ENCODE measurements at regions not wholly inside any gene's neighbourhood (a gene's known extent, or its start where the extent isn't known, plus 50 kb on each side); places are given as distances from the start of the nearest gene placed in this dataset.

- H3K4me3 ChIP-seq, result no peak overlapping the region
- ATAC-seq, result no peak
- H3K4me1 ChIP-seq (ENCODE audit: low read depth), result no peaks in the 10 kb centered on the region
- DNase-seq, result no peak
- no peaks in the 10 kb centered on the region for H3K9me3 ChIP-seq
- no peaks in the 10 kb centered on the region for H3K36me3 ChIP-seq (ENCODE audit: low read depth)
- TF ChIP-seq CTCF (IDR thresholded peaks at IDR 0.05), result no peak
- intact Hi-C loops (cut with DNase I, micrococcal nuclease), result no loop called here
Measured at GRCh38 chr5:120150770-120151169, 313.3 kb upstream of the PRR16 start.

- no peaks in the 10 kb centered on the region for H3K36me3 ChIP-seq (ENCODE audit: low read depth)
- TF ChIP-seq CTCF (IDR thresholded peaks at IDR 0.05), result no peak
- ATAC-seq (no peak), DNase-seq (no peak)
- H3K4me3 ChIP-seq, result no peak overlapping the region
- no peaks in the 10 kb centered on the region for H3K4me1 ChIP-seq (ENCODE audit: low read depth)
- intact Hi-C loops (cut with DNase I, micrococcal nuclease), result no loop called here
- no peaks in the 10 kb centered on the region for H3K9me3 ChIP-seq
Measured at GRCh38 chr5:120151181-120151580, 312.9 kb upstream of the PRR16 start.

- H3K4me1 ChIP-seq (ENCODE audit: low read depth), result no peaks in the 10 kb centered on the region
- TF ChIP-seq CTCF (IDR thresholded peaks at IDR 0.05), result no peak
- no peaks in the 10 kb centered on the region for H3K9me3 ChIP-seq
- DNase-seq, result no peak
- H3K36me3 ChIP-seq (ENCODE audit: low read depth), result no peaks in the 10 kb centered on the region
- intact Hi-C loops (cut with DNase I, micrococcal nuclease), result no loop called here
- H3K4me3 ChIP-seq, result no peak overlapping the region
- ATAC-seq, result no peak
Measured at GRCh38 chr5:120151825-120152224, 312.3 kb upstream of the PRR16 start.

GRCh38 chr5:120152472-120152871 is 311.6 kb upstream of the PRR16 start:
- intact Hi-C loops (cut with DNase I, micrococcal nuclease), result no loop called here
- H3K36me3 ChIP-seq (ENCODE audit: low read depth), result no peaks in the 10 kb centered on the region
- no peak overlapping the region for H3K4me3 ChIP-seq
- ATAC-seq (no peak), DNase-seq (no peak)
- TF ChIP-seq CTCF (IDR thresholded peaks at IDR 0.05), result no peak
- no peaks in the 10 kb centered on the region for H3K4me1 ChIP-seq (ENCODE audit: low read depth)
- H3K9me3 ChIP-seq, result no peaks in the 10 kb centered on the region

- Histone ChIP-seq H3K4me3 (no peak overlapping the region), H3K9me3 (no peaks in the 10 kb centered on the region), H3K36me3 (ENCODE audit: low read depth) (no peaks in the 10 kb centered on the region), H3K4me1 (ENCODE audit: low read depth) (no peaks in the 10 kb centered on the region)
- ATAC-seq (no peak), DNase-seq (no peak)
- intact Hi-C loops (cut with DNase I, micrococcal nuclease), result no loop called here
- TF ChIP-seq CTCF (IDR thresholded peaks at IDR 0.05), result no peak
Measured at GRCh38 chr5:120152931-120153330, 311.2 kb upstream of the PRR16 start.

GRCh38 chr5:120153551-120153950 is 310.5 kb upstream of the PRR16 start:
- ATAC-seq (no peak), DNase-seq (no peak)
- H3K9me3 ChIP-seq, result no peaks in the 10 kb centered on the region
- no peaks in the 10 kb centered on the region for H3K4me1 ChIP-seq (ENCODE audit: low read depth)
- H3K36me3 ChIP-seq (ENCODE audit: low read depth), result no peaks in the 10 kb centered on the region
- TF ChIP-seq CTCF (IDR thresholded peaks at IDR 0.05), result no peak
- intact Hi-C loops (cut with DNase I, micrococcal nuclease), result no loop called here
- H3K4me3 ChIP-seq, result no peak overlapping the region

Measured in mucosa of descending colon (tissue), 3 donors.